ENCODE measurements at regions not wholly inside any gene's neighbourhood (a gene's known extent, or its start where the extent isn't known, plus 50 kb on each side); places are given as distances from the start of the nearest gene placed in this dataset.
"Not testable (repeated sequence)": the region's sequence is repeated elsewhere in the genome, so short reads cannot be mapped to it uniquely, and the experiment has no call there.

- no peak for DNase-seq (ENCODE audit: low read depth, low spot score)
Measured at GRCh38 chr2:7753777-7754176, 836.6 kb downstream of the RNF144A start.

GRCh38 chr2:7755879-7756278 is 838.7 kb downstream of the RNF144A start:
- no peak for DNase-seq (ENCODE audit: low read depth, low spot score)

DNA sequence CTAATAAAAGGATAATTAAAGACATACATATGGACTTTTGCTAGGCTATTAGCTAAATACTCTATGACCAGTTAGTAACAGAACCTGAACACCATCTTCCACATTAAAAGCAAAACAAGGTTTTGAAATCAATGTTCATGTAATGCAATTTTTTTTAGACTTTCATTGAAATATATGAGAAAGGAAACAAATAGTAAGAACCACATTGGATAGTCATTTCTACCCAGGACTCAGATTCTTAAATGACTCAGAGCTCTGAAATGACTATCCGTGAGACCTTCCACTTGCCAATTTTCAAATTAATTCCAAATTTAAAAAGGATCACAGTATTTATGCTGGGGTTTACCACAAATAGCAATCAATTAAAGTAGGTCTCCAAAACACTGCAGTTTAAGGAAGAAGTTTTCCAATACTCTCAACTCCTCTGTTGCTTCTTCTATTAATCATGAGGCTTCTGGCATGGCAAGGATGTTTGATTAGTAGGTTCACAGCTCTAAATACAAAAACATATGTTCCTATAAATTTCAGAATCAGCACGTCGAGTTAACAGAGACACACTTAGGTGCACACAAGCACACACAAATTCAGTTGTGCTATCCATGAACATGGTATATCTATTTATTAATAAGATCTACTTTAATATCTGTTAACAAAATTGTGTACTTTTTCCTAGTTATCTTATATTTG is 841.0 kb downstream of the RNF144A start:
- DNase-seq (ENCODE audit: low read depth, low spot score): no peak

DNA sequence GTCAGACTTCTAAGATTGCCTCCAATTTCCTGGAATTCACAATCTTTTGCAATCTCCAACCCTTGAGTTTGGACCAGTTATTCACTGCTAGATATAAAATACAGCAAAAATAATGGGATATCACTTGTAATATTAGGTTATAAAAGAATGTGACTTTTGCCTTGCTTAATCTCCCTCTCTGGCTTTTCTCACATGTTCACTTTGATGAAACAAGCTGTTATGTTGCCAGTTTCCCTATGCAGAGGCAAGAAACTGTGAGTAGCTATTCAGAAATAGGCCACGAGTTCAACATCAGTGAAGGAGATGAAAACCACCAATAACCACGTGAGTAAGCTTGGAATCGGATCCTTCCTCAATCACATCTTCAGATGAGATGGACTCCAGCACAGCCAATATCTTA is 842.7 kb downstream of the RNF144A start:
- DNase-seq (ENCODE audit: low read depth, low spot score): no peak

GRCh38 chr2:7763418-7763817 is 846.2 kb downstream of the RNF144A start:
- not testable (repeated sequence) for DNase-seq (ENCODE audit: low read depth, low spot score)

DNA sequence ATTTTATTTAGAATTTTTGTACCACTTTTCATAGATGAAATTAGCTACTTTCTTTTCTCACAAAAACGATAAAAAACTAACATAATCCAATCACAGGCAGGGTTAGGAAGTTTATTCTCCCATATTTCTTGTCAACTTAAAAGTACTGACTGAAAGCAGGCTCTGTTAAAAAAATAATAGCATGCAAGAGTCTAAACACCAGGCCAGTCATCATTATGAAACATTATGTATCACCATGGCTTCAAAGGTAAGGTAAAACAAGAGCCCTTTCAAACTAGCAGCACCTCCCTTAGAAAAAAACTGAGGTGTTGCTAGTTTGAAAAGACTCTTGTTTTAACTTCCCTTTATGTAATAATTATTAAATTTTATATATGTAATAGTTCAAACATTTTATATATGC is 848.0 kb downstream of the RNF144A start:
- DNase-seq (ENCODE audit: low read depth, low spot score): no peak

DNA sequence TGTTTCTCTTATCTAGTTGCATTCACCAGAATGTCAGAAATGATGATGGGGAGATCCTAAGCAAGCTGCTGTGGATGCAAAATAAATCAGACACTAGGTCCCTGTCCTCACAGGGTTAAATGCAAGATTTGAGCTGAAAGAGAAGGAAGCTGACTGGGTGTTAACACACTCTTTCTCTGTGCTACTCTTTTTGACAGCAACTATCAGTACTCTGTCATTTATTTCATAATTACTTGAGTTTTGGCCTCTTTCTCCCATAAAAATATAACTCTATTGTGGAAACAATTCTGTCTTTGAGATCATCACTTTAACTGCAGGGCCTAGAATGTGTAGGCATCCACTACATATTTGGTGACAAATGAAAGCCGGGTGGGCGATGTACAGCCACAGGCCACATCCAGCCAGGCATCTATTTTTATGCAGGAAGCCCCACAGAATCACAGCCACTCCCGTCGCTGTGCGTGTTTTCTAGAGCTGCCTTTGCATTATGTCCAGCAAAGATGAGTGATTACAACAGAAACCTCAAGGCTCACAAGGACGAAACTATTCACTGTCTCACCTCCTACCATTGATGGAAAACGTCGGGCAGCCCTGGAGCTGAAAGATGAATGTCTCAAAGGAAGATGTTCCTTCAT is 849.0 kb downstream of the RNF144A start:
- DNase-seq (ENCODE audit: low read depth, low spot score): no peak

- DNase-seq (ENCODE audit: low read depth, low spot score): no peak
Measured at GRCh38 chr2:7766978-7767565, 849.9 kb downstream of the RNF144A start.

GRCh38 chr2:7767902-7768301 is 850.7 kb downstream of the RNF144A start:
- no peak for DNase-seq (ENCODE audit: low read depth, low spot score)

DNA sequence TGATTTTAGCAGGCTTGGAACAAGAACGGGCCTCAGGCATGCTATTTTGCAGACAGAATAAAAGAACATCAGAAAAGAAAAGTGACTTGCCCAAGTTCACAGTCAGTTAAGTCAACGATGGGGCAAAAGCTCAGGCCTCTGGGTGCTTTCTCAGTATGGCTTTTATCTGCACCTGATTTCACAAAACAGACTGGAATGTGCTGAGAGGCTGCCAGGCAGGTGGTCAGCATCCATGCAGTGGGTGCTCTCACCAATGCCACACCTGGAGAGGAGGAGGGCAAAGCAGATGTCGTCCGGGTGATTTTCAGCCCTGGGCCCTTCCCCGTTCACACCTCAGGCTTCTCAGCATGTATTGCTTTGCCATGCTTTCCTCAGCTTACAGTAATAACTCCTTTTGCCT is 854.6 kb downstream of the RNF144A start:
- no peak for DNase-seq (ENCODE audit: low read depth, low spot score)

GRCh38 chr2:7773362-7774360 is 856.4 kb downstream of the RNF144A start:
- DNase-seq (ENCODE audit: low read depth, low spot score): no peak

- no peak for DNase-seq (ENCODE audit: low read depth, low spot score)
Measured at GRCh38 chr2:7774481-7774880, 857.3 kb downstream of the RNF144A start.

- DNase-seq (ENCODE audit: low read depth, low spot score): no peak
Measured at GRCh38 chr2:7777668-7778067, 860.5 kb downstream of the RNF144A start.

- DNase-seq (ENCODE audit: low read depth, low spot score): no peak
Measured at GRCh38 chr2:7780321-7780720, 863.1 kb downstream of the RNF144A start.

DNA sequence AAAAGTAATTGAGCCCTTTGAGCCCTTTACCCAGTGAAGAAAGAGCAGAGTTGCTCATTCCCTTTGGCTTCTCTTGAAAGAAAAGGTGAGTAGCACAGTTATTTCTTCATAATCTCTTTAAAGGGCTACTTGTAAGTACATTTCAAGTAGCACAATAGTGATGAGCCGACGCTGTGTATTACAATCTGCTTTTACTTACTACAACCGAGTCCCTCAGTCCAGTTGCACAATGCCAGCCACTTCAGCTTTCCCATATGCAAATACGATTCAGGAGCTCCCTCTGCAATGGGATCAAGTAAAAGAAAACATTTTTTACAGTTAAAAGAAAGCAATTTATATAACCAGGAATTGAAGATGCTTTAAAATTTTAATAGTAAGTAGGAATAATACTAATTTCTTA is 868.5 kb downstream of the RNF144A start:
- no peak for DNase-seq (ENCODE audit: low read depth, low spot score)

DNA sequence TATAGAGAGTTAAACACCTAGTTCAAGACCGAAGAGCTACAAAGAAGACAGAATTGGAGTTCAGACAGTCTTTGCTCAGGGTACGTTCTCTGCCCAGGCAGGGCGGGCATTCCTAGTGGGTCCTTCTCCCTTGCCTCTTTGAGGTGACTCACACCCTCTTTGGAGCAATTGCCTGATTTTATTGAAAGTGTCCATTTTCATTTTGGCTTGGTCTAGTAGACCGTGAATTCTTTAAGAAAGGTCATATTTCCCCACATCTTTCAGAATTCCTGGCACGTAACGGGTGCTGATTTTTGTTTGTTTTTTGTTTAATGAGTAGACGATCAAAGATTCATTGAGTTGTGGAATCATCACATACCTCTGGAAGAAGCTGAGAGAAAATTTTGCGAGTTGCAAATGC is 871.5 kb downstream of the RNF144A start:
- DNase-seq (ENCODE audit: low read depth, low spot score): no peak

- no peak for DNase-seq (ENCODE audit: low read depth, low spot score)
Measured at GRCh38 chr2:7792031-7792651, 874.9 kb downstream of the RNF144A start.

- DNase-seq (ENCODE audit: low read depth, low spot score): no peak
Measured at GRCh38 chr2:7795778-7796563, 878.8 kb downstream of the RNF144A start.

GRCh38 chr2:7800031-7800430 is 881.8 kb upstream of the ID2 start:
- DNase-seq (ENCODE audit: low read depth, low spot score): no peak

- DNase-seq (ENCODE audit: low read depth, low spot score): no peak
Measured at GRCh38 chr2:7801212-7801611, 880.6 kb upstream of the ID2 start.

GRCh38 chr2:7803515-7803914 is 878.3 kb upstream of the ID2 start:
- no peak for DNase-seq (ENCODE audit: low read depth, low spot score)

Measured in ELF-1 (cell line).